GM10248 (cell line): ENCODE measurements at regions not wholly inside any gene's neighbourhood (a gene's known extent, or its start where the extent isn't known, plus 50 kb on each side); places are given as distances from the start of the nearest gene placed in this dataset.

Experiments used
- CTCF ChIA-PET: fragments of 300-600 bp; sonication (Branson Sonifier 250); formaldehyde crosslinking; extraction: SDS; loops from one replicate; lab custom pipeline; 2021; ENCODE audit warnings: antibody characterized with exemption; lab: Yijun Ruan, JAX
- POLR2A ChIA-PET: fragments of 350-650 bp; sonication (Branson Sonifier 250); formaldehyde crosslinking; extraction: SDS; loops from one replicate; lab custom pipeline; 2020; ENCODE audit warnings: antibody characterized with exemption; lab: Yijun Ruan, JAX
- DNase-seq: peaks from one replicate; pipeline ENCODE4 v3.0.0; 2012; ENCODE audit errors: extremely low spot score
- TF ChIP-seq, protein P1 (sequence below): IDR thresholded peaks from 2 replicates; pipeline ENCODE4 v1.5.1; 2012; ENCODE audit warnings: mild to moderate bottlenecking, low read depth; ENCODE audit errors: extremely low read depth, missing control alignments, control extremely low read depth

- POLR2A ChIA-PET, result no interaction called here
- CTCF ChIA-PET, result interaction anchor here (0.6 to 3.4 kb wide), 7 partner anchors 8 to 1280 kb away, joined by 3 to 14 read pairs (median 3); no protein-coding TSS in a partner anchor
- TF ChIP-seq, protein P1, sequence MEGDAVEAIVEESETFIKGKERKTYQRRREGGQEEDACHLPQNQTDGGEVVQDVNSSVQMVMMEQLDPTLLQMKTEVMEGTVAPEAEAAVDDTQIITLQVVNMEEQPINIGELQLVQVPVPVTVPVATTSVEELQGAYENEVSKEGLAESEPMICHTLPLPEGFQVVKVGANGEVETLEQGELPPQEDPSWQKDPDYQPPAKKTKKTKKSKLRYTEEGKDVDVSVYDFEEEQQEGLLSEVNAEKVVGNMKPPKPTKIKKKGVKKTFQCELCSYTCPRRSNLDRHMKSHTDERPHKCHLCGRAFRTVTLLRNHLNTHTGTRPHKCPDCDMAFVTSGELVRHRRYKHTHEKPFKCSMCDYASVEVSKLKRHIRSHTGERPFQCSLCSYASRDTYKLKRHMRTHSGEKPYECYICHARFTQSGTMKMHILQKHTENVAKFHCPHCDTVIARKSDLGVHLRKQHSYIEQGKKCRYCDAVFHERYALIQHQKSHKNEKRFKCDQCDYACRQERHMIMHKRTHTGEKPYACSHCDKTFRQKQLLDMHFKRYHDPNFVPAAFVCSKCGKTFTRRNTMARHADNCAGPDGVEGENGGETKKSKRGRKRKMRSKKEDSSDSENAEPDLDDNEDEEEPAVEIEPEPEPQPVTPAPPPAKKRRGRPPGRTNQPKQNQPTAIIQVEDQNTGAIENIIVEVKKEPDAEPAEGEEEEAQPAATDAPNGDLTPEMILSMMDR, result no peak
Measured at GRCh38 chr2:173419506-173419905, 64.8 kb downstream of the CDCA7 start.

DNA sequence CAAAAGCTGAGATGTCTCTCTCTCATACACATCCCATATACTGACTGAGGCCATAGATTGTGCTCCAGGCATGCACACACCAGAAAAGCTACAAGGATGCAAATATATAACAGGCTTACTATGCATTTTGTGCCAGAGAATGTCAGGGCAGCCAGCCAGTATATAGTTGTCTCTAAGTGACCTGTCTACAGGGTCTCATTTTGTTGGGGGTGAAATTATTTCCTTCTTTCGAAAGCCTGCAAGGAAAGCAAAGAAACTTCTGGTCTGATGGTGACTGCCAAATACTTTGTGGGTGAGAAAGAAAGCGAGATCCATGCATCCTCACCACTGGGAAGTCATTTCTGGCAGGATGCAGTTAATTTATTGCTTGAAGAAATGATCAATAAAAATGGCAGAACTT is 70.2 kb downstream of the CDCA7 start:
- ChIA-PET CTCF (no interaction called here), POLR2A (no interaction called here)
- DNase-seq, result no peak
- TF ChIP-seq, protein P1, result no peak

More at GRCh38 chr2:173419506-173419905, 64.8 kb downstream of the CDCA7 start:
- no peak for DNase-seq

- DNase-seq, result no peak
- POLR2A ChIA-PET, result no interaction called here
- CTCF ChIA-PET, result interaction anchor here (0.8 to 3.3 kb wide), 6 partner anchors 9 to 26 kb away, joined by 3 to 22 read pairs (median 3); no protein-coding TSS in a partner anchor
- TF ChIP-seq, protein P1, result no peak
Measured at GRCh38 chr2:173427887-173428668, 73.4 kb downstream of the CDCA7 start.

- no peak for DNase-seq
- POLR2A ChIA-PET, result no interaction called here
- TF ChIP-seq, protein P1, result no peak
- CTCF ChIA-PET, result interaction anchor here (1.5 kb wide), 1 partner anchor 17 kb away, joined by 10 read pairs; no protein-coding TSS in a partner anchor
Measured at GRCh38 chr2:173431191-173431590, 76.5 kb downstream of the CDCA7 start.

- POLR2A ChIA-PET, result no interaction called here
- CTCF ChIA-PET, result interaction anchor here (0.9 to 1.5 kb wide), 2 partner anchors 12 to 16 kb away, joined by 3 to 10 read pairs; no protein-coding TSS in a partner anchor
- TF ChIP-seq, protein P1, result no peak
Measured at GRCh38 chr2:173432049-173432754, 77.5 kb downstream of the CDCA7 start.

DNA sequence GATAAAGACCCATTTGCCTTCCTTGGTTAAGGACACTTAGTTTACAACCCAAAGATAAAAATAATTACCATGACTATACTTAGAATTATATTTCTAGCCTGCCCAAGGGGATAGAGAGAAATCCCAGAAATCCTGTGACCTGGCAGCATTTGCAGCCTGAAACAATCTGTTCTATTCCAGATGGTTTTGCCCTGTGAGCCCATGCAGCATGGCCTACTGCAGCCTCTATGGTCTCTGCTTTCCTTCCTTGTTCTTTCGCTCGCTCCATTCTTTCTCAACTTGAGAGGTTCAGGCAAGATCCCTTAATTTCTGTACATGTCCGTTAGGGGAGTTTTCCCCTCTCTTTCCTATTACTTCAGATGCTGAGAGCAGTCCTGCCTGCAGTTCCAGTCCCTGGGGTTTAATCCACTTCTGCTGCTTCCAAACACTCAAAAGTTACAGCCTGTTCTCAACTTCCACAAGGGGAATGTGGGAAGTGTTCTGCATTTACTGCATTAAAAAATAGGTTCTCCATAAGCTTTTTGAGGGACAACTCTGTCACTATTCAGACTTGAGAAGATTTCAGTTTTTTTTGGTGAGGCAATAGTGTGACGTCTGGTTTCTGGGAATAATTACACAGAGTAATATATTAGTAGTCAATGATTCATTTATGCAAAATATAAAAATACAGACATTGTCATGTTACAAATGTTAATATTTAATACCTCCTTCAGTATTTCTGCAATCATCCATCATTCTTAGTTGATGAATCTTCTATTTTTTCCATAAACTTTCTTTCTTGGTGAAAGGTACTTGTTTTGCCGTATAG is 80.3 kb downstream of the CDCA7 start:
- ChIA-PET CTCF (no interaction called here), POLR2A (no interaction called here)
- DNase-seq, result no peak
- TF ChIP-seq, protein P1, result no peak

More at GRCh38 chr2:173432049-173432754, 77.5 kb downstream of the CDCA7 start:
- DNase-seq, result no peak
